Thyroid gland (tissue), 4 donors: ENCODE measurements at regions not wholly inside any gene's neighbourhood (a gene's known extent, or its start where the extent isn't known, plus 50 kb on each side); places are given as distances from the start of the nearest gene placed in this dataset.

Experiments used
- POLR2A ChIP-seq, 2 donors: fragments of 450-650 bp; IDR thresholded peaks; one replicate each; pipeline ENCODE4 v1.6.1; 2017; ENCODE audit warnings: antibody characterized with exemption in 2 of 2, mild to moderate bottlenecking in 2 of 2, moderate library complexity in 1 of 2
- TF ChIP-seq, protein P1 (sequence below), 6 experiments: fragments of 200-600 bp in 3 of 6; fragments of 450-650 bp in 3 of 6; sonication (generic) in 3 of 6; IDR thresholded peaks; one replicate each; pipeline ENCODE4 v1.5.1; 2016 to 2019; ENCODE audit warnings: antibody characterized with exemption in 6 of 6, mild to moderate bottlenecking in 2 of 6, inconsistent platforms in 1 of 6, moderate library complexity in 1 of 6

- TF ChIP-seq, protein P1, sequence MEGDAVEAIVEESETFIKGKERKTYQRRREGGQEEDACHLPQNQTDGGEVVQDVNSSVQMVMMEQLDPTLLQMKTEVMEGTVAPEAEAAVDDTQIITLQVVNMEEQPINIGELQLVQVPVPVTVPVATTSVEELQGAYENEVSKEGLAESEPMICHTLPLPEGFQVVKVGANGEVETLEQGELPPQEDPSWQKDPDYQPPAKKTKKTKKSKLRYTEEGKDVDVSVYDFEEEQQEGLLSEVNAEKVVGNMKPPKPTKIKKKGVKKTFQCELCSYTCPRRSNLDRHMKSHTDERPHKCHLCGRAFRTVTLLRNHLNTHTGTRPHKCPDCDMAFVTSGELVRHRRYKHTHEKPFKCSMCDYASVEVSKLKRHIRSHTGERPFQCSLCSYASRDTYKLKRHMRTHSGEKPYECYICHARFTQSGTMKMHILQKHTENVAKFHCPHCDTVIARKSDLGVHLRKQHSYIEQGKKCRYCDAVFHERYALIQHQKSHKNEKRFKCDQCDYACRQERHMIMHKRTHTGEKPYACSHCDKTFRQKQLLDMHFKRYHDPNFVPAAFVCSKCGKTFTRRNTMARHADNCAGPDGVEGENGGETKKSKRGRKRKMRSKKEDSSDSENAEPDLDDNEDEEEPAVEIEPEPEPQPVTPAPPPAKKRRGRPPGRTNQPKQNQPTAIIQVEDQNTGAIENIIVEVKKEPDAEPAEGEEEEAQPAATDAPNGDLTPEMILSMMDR (IDR thresholded peaks at IDR 0.05), result no peak
- TF ChIP-seq POLR2A (IDR thresholded peaks at IDR 0.05), result no peak
Measured at GRCh38 chr9:129393064-129393463, 215.0 kb upstream of the IER5L start.
